HUES48 (cell line): ENCODE measurements at regions not wholly inside any gene's neighbourhood (a gene's known extent, or its start where the extent isn't known, plus 50 kb on each side); places are given as distances from the start of the nearest gene placed in this dataset.
"Not testable (repeated sequence)": the region's sequence is repeated elsewhere in the genome, so short reads cannot be mapped to it uniquely, and the experiment has no call there.

ENCODE experiments used
- H3K27ac ChIP-seq: one replicate; pipeline ENCODE4 v1.7.0; 2013; ENCODE audit warnings: low read depth, low read length, inconsistent platforms
- H3K27me3 ChIP-seq: 2 replicates; pipeline ENCODE4 v1.6.1; 2013; ENCODE audit warnings: mild to moderate bottlenecking, low read length; ENCODE audit not compliant: control insufficient read depth, insufficient read depth
- H3K36me3 ChIP-seq: 2 replicates; pipeline ENCODE4 v1.6.1; 2013; ENCODE audit warnings: low read length; ENCODE audit not compliant: control insufficient read depth, insufficient read depth
- H3K4me1 ChIP-seq: 2 replicates; pipeline ENCODE4 v1.6.1; 2013; ENCODE audit warnings: mild to moderate bottlenecking, low read length; ENCODE audit not compliant: control insufficient read depth, insufficient read depth
- H3K4me3 ChIP-seq: 2 replicates; pipeline ENCODE4 v1.5.1; 2013; ENCODE audit warnings: mild to moderate bottlenecking, low read depth, low read length
- H3K9ac ChIP-seq: 2 replicates; pipeline ENCODE4 v1.6.1; 2013; ENCODE audit warnings: mild to moderate bottlenecking, low read depth, low read length, moderate library complexity
- H3K9me3 ChIP-seq: 2 replicates; pipeline ENCODE4 v1.6.1; 2013; ENCODE audit warnings: low read length; ENCODE audit not compliant: control insufficient read depth, insufficient read depth

GRCh38 chr3:33957176-33957575, 158.7 kb downstream of the PDCD6IP start:
- H3K9me3 ChIP-seq = no peaks in the 10 kb centered on the region
- no peaks in the 10 kb centered on the region for H3K36me3 ChIP-seq
- no peak overlapping the region for H3K9ac ChIP-seq
- no peak overlapping the region for H3K4me3 ChIP-seq
- no peak overlapping the region for H3K27ac ChIP-seq
- peaks cover 8% of the 10 kb centered on the region for H3K4me1 ChIP-seq
- no peaks in the 10 kb centered on the region for H3K27me3 ChIP-seq

- H3K4me1 ChIP-seq = peaks cover 8% of the 10 kb centered on the region
- no peaks in the 10 kb centered on the region for H3K36me3 ChIP-seq
- H3K9me3 ChIP-seq = no peaks in the 10 kb centered on the region
- no peak overlapping the region for H3K9ac ChIP-seq
- no peak overlapping the region for H3K27ac ChIP-seq
- no peak overlapping the region for H3K4me3 ChIP-seq
- H3K27me3 ChIP-seq = no peaks in the 10 kb centered on the region
Observed at GRCh38 chr3:33958661-33959060, 160.2 kb downstream of the PDCD6IP start.

- Histone ChIP-seq H3K9ac (no peak overlapping the region), H3K27me3 (no peaks in the 10 kb centered on the region), H3K36me3 (no peaks in the 10 kb centered on the region), H3K27ac (no peak overlapping the region), H3K4me1 (no peaks in the 10 kb centered on the region), H3K9me3 (no peaks in the 10 kb centered on the region), H3K4me3 (no peak overlapping the region)
Observed at GRCh38 chr3:33962396-33962795, 164.0 kb downstream of the PDCD6IP start.

- H3K27ac ChIP-seq, H3K9ac ChIP-seq, H3K4me1 ChIP-seq, H3K27me3 ChIP-seq, H3K4me3 ChIP-seq, H3K36me3 ChIP-seq: not testable (repeated sequence)
- peaks cover 13% of the 10 kb centered on the region for H3K9me3 ChIP-seq
Observed at GRCh38 chr3:33970180-33970579, 171.8 kb downstream of the PDCD6IP start.

DNA sequence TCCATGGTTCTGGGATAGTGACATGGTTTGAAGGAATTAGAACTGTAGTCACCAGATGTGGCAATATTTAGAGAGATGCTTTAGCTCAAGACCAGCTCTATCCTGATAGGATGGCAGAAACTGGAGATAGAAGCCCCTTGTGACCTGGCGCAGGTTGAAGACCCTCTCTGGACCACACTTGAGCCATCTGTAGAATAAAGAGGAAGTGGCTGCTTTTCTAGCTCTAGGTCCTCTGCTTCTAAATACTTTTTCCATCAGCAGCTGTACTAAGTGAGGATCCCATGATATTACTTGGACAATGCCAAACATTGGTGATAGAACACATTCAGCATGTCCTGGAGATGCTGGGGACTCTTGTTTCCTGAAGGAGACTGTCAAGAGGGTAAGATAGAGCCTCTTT, 172.6 kb downstream of the PDCD6IP start:
- Histone ChIP-seq H3K27me3 (no peaks in the 10 kb centered on the region), H3K27ac (no peak overlapping the region), H3K36me3 (no peaks in the 10 kb centered on the region), H3K4me1 (no peaks in the 10 kb centered on the region), H3K4me3 (no peak overlapping the region), H3K9me3 (peaks cover 13% of the 10 kb centered on the region), H3K9ac (no peak overlapping the region)

GRCh38 chr3:33975463-33975862, 177.0 kb downstream of the PDCD6IP start:
- Histone ChIP-seq H3K27ac (no peak overlapping the region), H3K4me3 (no peak overlapping the region), H3K27me3 (no peaks in the 10 kb centered on the region), H3K36me3 (no peaks in the 10 kb centered on the region), H3K9me3 (peaks cover 8% of the 10 kb centered on the region), H3K9ac (no peak overlapping the region), H3K4me1 (no peaks in the 10 kb centered on the region)

GRCh38 chr3:33977227-33977626, 178.8 kb downstream of the PDCD6IP start:
- Histone ChIP-seq H3K27ac (no peak overlapping the region), H3K27me3 (no peaks in the 10 kb centered on the region), H3K4me3 (no peak overlapping the region), H3K9me3 (no peaks in the 10 kb centered on the region), H3K36me3 (no peaks in the 10 kb centered on the region), H3K4me1 (no peaks in the 10 kb centered on the region), H3K9ac (no peak overlapping the region)

GRCh38 chr3:33980252-33980651, 181.8 kb downstream of the PDCD6IP start:
- H3K27ac ChIP-seq = no peak overlapping the region

DNA sequence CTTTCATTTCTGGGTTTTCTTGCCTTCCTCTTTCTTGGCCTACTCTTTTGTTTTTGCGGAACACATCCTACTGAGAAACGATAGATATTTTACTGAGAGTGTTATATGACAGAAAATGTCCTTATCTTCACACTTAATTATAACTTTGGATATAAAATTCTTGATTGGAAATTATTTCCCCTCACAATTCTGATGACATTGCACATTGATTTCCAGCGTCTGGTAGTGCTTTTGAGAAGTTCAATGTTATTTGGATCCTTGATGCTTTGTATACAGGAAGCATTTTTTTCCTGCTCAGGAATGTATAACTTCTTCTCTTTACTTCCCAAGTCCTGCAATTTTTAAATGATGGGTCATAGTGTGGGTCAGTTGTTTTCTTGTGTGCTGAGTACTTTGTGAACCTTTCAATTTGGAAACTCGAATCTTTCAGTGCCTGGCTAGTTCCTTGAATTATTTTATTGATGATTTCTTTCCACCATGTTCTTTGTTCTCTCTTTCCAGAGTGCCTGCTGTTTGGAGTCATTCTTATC, 183.9 kb downstream of the PDCD6IP start:
- Histone ChIP-seq H3K4me1 (no peaks in the 10 kb centered on the region), H3K27ac (no peak overlapping the region), H3K9ac (no peak overlapping the region), H3K4me3 (no peak overlapping the region), H3K27me3 (no peaks in the 10 kb centered on the region), H3K9me3 (no peaks in the 10 kb centered on the region), H3K36me3 (no peaks in the 10 kb centered on the region)

More at GRCh38 chr3:33980252-33980651, 181.8 kb downstream of the PDCD6IP start:
- Histone ChIP-seq H3K9ac (no peak overlapping the region), H3K36me3 (no peaks in the 10 kb centered on the region), H3K4me3 (no peak overlapping the region), H3K9me3 (no peaks in the 10 kb centered on the region), H3K27me3 (no peaks in the 10 kb centered on the region), H3K4me1 (no peaks in the 10 kb centered on the region)

DNA sequence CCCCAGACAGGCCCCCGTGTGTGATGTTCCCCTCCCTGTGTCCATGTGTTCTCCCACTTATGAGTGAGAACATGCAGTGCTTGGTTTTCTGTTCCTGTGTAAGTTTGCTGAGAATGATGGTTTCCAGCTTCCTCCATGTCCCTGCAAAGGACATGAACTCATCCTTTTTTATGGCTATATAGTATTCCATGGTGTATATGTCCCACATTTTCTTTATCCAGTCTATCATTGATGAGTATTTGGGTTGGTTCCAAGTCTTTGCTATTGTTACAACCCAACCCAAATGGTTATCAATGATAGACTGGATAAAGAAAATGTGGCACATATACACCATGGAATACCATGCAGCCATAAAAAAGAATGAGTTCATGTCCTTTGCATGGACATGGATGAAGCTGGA, 184.5 kb downstream of the PDCD6IP start:
- H3K27me3 ChIP-seq, H3K9me3 ChIP-seq, H3K9ac ChIP-seq, H3K4me3 ChIP-seq, H3K27ac ChIP-seq, H3K4me1 ChIP-seq, H3K36me3 ChIP-seq: not testable (repeated sequence)

GRCh38 chr3:33989229-33989628, 190.8 kb downstream of the PDCD6IP start:
- 0 out of 2 replicates have a peak, but pooled peaks cover 3% of the 10 kb centered on the region for H3K9me3 ChIP-seq
- H3K9ac ChIP-seq = no peak overlapping the region
- H3K27me3 ChIP-seq = no peaks in the 10 kb centered on the region
- no peaks in the 10 kb centered on the region for H3K4me1 ChIP-seq
- H3K27ac ChIP-seq = no peak overlapping the region
- H3K4me3 ChIP-seq = no peak overlapping the region
- H3K36me3 ChIP-seq = no peaks in the 10 kb centered on the region

- no peaks in the 10 kb centered on the region for H3K36me3 ChIP-seq
- H3K27ac ChIP-seq = no peak overlapping the region
- no peak overlapping the region for H3K4me3 ChIP-seq
- peaks cover 11% of the 10 kb centered on the region; the same call in 1 of the 2 replicates for H3K9me3 ChIP-seq
- H3K4me1 ChIP-seq = no peaks in the 10 kb centered on the region
- no peaks in the 10 kb centered on the region for H3K27me3 ChIP-seq
- H3K9ac ChIP-seq = no peak overlapping the region
Observed at GRCh38 chr3:33991673-33992072, 193.2 kb downstream of the PDCD6IP start.
